GM13976 (cell line): ENCODE measurements at regions not wholly inside any gene's neighbourhood (a gene's known extent, or its start where the extent isn't known, plus 50 kb on each side); places are given as distances from the start of the nearest gene placed in this dataset.
A peak's percentile ranks its signal among the peaks of the same experiment; 100 is the strongest.

Experiments used
- DNase-seq: peaks from one replicate; pipeline ENCODE4 v3.0.0; 2012; ENCODE audit warnings: low spot score
- CTCF ChIP-seq: IDR thresholded peaks from 2 replicates; pipeline ENCODE4 v1.5.1; 2012; ENCODE audit warnings: borderline replicate concordance, mild to moderate bottlenecking; ENCODE audit not compliant: insufficient read depth; ENCODE audit errors: extremely low read depth, missing control alignments, control extremely low read depth
- in situ Hi-C: fragments of 300-500 bp; cut with MboI; formaldehyde crosslinking; loops from one replicate; pipeline ENCODE4 v1.12.0; 2022; ENCODE audit warnings: low sequenced_read_pairs, mixed read lengths, inconsistent platforms; ENCODE audit not compliant: unreplicated experiment

- no peak for TF ChIP-seq CTCF
- in situ Hi-C loops = no loop called here
- DNase-seq = no peak
Measured at GRCh38 chrX:139141370-139141769, 389.2 kb upstream of the F9 start.

GRCh38 chrX:139134316-139134715 lies 396.2 kb upstream of the F9 start:
- TF ChIP-seq CTCF = no peak
- no peak for DNase-seq
- in situ Hi-C loops = no loop called here

- peak; percentile 2 for DNase-seq
- in situ Hi-C loops = no loop called here
- peak; percentile 15 for TF ChIP-seq CTCF
Measured at GRCh38 chrX:139126493-139126892, 404.0 kb upstream of the F9 start.

GRCh38 chrX:139125916-139126315 lies 404.6 kb upstream of the F9 start:
- TF ChIP-seq CTCF = no peak
- in situ Hi-C loops = no loop called here
- DNase-seq = no peak

GRCh38 chrX:139121616-139122286 lies 408.8 kb upstream of the F9 start:
- no peak for DNase-seq
- TF ChIP-seq CTCF = no peak
- in situ Hi-C loops = no loop called here

- TF ChIP-seq CTCF = no peak
- no peak for DNase-seq
- in situ Hi-C loops = no loop called here
Measured at GRCh38 chrX:139120760-139121159, 409.2 kb upstream of the FGF13 start.
